SK-N-SH (cell line): ENCODE measurements at regions not wholly inside any gene's neighbourhood (a gene's known extent, or its start where the extent isn't known, plus 50 kb on each side); places are given as distances from the start of the nearest gene placed in this dataset.

ENCODE experiments used
- CHD2 ChIP-seq: fragments of 150-350 bp; IDR thresholded peaks from 2 replicates; pipeline ENCODE4 v1.6.1; 2018; ENCODE audit warnings: low read length; ENCODE audit not compliant: partially characterized antibody
- CTCF ChIP-seq: fragments of 200-600 bp; sonication (generic); IDR thresholded peaks from 2 replicates; pipeline ENCODE4 v1.6.1; 2017; ENCODE audit warnings: antibody characterized with exemption, mild to moderate bottlenecking, moderate library complexity
- POLR2AphosphoS5 ChIP-seq: IDR thresholded peaks from 2 replicates; pipeline ENCODE4 v1.6.1; 2012; ENCODE audit warnings: low read depth, low read length
- RAD21 ChIP-seq: IDR thresholded peaks from 2 replicates; pipeline ENCODE4 v1.6.1; 2012; ENCODE audit warnings: mild to moderate bottlenecking, low read length
- RCOR1 ChIP-seq: fragments of 150-350 bp; IDR thresholded peaks from 2 replicates; pipeline ENCODE4 v1.6.1; 2017; ENCODE audit warnings: antibody characterized with exemption, low read length
- REST ChIP-seq: IDR thresholded peaks from 2 replicates; pipeline ENCODE4 v1.6.1; 2012; ENCODE audit warnings: mild to moderate bottlenecking, low read depth, low read length, moderate library complexity
- RXRA ChIP-seq: IDR thresholded peaks from 2 replicates; pipeline ENCODE4 v1.4.0; 2012; ENCODE audit warnings: low read depth, mild to moderate bottlenecking, borderline replicate concordance
- SMC3 ChIP-seq: IDR thresholded peaks from 2 replicates; pipeline ENCODE4 v1.6.1; 2012; ENCODE audit warnings: low read depth, low read length, improper control_type of control experiment
- YY1 ChIP-seq: IDR thresholded peaks from 2 replicates; pipeline ENCODE4 v1.4.0; 2012; ENCODE audit warnings: low read depth, mild to moderate bottlenecking

- TF ChIP-seq CTCF (peak; percentile 92), POLR2AphosphoS5 (no peak), REST (no peak), RXRA (no peak), RCOR1 (no peak), CHD2 (peak; percentile 13), RAD21 (peak; percentile 94), YY1 (no peak), SMC3 (peak; percentile 89)
Observed at GRCh38 chr1:96966536-96967138, 245.1 kb downstream of the PTBP2 start.
